ENCODE measurements at regions not wholly inside any gene's neighbourhood (a gene's known extent, or its start where the extent isn't known, plus 50 kb on each side); places are given as distances from the start of the nearest gene placed in this dataset.
A peak's percentile ranks its signal among the peaks of the same experiment; 100 is the strongest.

DNA sequence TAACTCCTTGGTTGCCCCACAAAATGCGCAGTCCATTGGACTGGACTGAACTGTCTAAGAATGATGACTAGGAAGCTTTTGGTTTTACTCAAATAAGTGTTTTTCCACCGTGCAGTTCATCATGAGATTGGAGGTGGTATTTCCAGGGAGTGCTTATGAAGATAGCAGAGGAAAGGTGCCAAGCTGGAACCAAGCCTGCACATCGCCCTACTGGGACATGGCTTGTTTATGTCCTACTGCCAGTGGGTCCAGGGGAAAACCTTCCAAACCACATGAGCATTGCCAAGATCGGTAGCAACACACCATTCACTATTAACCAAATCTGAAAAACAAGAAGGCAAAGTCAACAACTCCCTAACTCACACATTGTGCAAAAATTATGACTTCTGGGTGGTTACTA, 54.7 kb upstream of the DSCAM start:
- peak in 1 of 2 donors; percentile 1 for DNase-seq

DNA sequence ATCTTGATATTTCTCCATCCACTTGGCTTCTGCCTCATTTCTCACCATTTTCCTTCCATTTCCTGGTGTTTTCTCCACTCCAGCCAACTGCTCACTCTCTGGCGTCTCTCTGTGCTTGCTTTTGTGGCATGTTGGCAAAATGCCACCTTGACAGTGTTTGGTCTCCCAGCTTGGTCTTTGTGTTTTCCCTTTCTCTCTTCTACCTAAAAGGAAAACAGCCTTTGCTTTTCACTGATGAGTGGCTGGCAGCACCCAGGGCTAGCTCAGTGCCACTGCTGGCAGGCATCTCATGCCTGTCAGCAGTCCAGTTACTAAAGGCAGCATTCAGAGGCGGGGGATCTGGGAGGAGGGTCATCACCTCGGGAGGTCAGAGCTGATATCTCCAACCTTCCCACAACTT, 55.3 kb upstream of the DSCAM start:
- peak; percentile 48 to 58 for DNase-seq

DNA sequence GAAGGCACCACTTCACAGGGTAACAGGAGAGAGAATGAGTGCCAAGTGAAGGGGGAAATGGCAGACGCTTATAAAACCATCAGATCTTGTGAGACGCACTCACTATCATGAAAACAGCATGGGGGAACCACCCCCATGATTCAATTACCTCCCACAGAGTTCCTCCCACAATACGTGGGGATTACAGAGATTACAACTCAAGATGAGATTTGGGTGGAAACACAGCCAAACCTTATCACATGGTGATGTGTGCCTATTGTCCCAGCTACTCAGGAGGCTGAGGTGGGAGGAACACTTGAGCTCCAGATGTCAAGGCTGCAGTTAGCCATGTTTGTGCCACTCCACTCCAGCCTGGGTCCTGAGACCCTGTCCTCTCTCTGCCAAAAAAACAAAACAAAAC, 56.0 kb upstream of the DSCAM start:
- no peak for DNase-seq

GRCh38 chr21:40905251-40905650, 58.3 kb upstream of the DSCAM start:
- no peak for DNase-seq

DNA sequence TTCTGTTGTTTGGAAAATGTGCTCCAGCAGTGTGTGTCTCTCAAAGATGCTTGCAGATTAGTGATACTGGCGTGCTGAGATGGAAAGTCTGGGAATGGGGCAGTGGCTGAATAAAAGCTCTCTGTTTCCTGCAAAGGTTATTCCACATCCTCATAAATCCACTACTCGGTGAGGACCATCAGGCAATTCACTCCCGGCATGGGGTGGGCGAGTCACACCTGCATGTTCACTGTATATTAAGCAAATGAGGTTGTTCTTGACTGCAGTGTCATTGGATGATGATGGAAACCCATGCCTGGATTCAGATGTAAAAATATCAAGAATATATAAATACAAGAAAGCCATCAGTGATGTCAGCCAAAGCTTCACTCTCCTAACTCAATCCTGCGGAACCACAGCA, 65.4 kb upstream of the DSCAM start:
- DNase-seq, result no peak

GRCh38 chr21:40915114-40915513, 68.2 kb upstream of the DSCAM start:
- no peak for DNase-seq

- DNase-seq, result no peak
Measured at GRCh38 chr21:40923407-40923806, 76.4 kb upstream of the DSCAM start.

DNA sequence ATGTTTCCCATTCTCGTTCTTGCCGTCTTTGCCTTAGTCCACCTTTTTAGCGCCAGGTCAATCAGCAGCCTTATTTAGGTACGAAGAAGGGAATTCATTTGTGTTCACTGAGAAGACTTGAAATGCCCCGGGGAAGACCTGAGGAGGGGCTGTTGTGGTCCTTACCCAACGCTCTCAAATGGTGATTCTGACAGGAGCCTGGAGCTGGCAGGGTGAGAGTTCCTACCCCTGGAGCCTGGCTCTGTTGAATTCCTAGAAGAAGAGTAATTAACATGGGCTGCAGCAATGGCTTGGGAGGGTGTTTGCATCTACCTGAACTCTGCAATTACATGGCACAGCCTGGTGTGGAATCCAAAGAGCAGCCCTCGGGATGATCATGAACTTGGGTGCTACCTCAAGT, 76.9 kb upstream of the DSCAM start:
- no peak for DNase-seq

- DNase-seq, result no peak
Measured at GRCh38 chr21:40924641-40925040, 77.7 kb upstream of the DSCAM start.

GRCh38 chr21:40926238-40926637, 79.3 kb upstream of the DSCAM start:
- no peak for DNase-seq

- DNase-seq, result no peak
Measured at GRCh38 chr21:40929833-40930232, 82.9 kb upstream of the DSCAM start.

GRCh38 chr21:40931197-40931596, 84.2 kb upstream of the DSCAM start:
- no peak for DNase-seq

DNA sequence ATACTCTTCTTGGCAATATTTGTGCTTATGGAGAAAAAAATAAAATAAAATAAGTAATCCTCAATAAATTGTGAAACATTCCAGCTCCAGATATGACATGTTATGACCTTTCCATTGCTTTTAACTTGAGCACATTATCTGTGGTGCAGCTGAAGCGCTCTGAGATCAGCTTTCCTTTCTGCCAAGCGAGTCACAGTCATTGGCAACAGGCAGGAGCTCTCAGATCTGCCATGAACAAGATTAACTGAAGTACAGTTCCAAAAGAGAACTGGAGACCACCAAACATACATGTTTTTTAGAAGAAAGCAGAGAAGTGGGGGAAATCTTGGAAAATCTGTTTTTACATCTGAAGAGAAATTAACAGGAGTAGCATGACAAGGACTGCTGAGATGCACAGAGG, 89.2 kb upstream of the DSCAM start:
- DNase-seq, result no peak

DNA sequence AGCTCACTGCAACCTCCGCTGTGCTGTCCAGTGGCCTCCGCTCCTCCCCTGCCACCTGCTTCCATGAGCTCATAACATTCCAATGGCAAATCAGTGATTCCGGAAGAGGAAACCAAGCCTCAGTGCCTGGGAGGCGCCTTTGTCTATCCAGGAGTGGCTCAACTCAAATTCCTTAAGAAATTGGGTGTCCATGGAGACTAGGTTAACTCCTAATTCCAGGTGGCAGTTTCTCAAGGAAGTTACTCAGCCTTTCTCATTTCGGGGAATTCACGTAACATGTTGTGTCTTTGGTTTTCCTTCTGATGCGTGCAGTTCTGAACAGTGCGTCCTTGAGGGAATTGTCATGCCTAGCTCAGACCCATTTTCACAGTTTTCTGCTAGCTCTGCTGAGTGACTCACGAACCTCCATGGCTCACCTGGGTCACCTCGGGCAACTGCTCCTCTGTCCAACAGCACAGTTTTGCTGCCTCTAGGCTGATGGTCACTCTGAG, 89.9 kb upstream of the DSCAM start:
- DNase-seq, result no peak

GRCh38 chr21:40938078-40938477, 91.1 kb upstream of the DSCAM start:
- DNase-seq, result no peak

GRCh38 chr21:40938611-40939010, 91.7 kb upstream of the DSCAM start:
- no peak for DNase-seq

GRCh38 chr21:40947713-40948112, 100.8 kb upstream of the DSCAM start:
- DNase-seq, result no peak

DNA sequence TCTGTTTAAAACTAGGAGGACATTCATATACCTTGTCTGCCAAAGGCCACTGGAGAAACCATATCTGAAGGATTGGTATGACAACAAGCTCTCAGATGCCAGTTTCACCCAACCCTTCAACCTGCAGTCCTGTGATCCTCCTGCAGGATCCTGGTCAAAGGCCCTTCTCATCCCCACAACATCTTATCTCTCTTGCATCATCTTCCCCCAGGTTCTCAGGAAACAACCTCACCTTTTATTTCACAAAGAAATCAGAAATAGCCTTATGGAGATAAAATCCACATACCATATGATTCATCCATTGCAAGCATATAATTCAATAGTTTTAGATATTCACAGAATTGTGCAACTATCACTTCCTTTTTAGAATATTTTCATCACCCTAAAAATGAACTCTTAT, 104.0 kb upstream of the DSCAM start:
- no peak for DNase-seq

- no peak for DNase-seq
Measured at GRCh38 chr21:40952551-40953323, 105.8 kb upstream of the DSCAM start.

GRCh38 chr21:40964691-40965090, 117.7 kb upstream of the DSCAM start:
- DNase-seq, result no peak

GRCh38 chr21:40967771-40968170, 120.8 kb upstream of the DSCAM start:
- no peak for DNase-seq

- DNase-seq, result no peak
Measured at GRCh38 chr21:40972151-40972550, 125.2 kb upstream of the DSCAM start.

DNA sequence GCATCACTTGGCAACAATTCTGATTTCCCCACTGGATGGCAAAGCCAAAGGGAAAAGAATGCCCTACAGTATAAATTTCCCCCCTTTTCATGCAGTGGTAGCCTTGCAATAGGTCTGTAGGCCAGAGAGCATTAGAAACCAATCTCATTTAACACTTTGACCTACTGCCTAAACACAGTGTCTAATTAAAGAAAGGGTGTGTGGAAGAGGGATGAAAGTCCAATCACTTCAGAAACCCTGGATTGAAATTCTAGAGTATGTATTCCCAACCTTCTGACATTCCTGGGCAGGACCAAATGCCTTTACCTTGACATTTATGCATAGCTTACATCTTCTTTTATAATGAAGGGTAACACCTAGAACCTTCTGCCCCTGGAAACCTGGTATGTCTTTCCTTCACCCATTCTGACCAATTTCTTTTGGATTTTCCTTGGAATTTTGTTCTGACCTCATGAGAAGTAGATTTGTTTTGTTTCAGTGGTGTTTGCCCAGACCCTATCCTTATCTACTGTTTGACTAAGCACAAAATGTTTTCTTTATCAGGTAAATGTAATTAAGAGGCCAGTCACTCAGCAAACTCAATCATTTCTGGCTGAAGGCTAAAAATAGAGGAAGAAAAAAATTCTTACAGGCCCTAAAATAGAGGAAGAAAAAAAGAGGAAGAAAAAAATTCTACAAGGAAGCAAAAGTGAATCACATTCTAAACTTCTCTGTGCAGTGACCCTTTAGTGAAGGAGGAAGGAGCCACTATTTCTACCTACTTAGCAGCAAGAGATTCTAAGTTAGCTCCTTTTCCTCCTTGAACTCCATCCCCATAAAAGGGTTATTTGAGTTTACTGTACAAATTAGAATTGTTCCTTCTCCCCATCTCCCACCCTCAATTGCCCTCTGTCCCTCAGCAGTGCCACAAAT, 129.5 kb upstream of the DSCAM start:
- peak in 1 of 2 donors; percentile 3 for DNase-seq

- DNase-seq, result no peak
Measured at GRCh38 chr21:40985370-40985769, 138.4 kb upstream of the DSCAM start.
